H9 (cell line): ENCODE measurements at regions not wholly inside any gene's neighbourhood (a gene's known extent, or its start where the extent isn't known, plus 50 kb on each side); places are given as distances from the start of the nearest gene placed in this dataset.

ENCODE experiments used
- DNase-seq: peaks from one replicate; pipeline ENCODE4 v3.0.0-alpha.2; 2017
- H2AFZ ChIP-seq: one replicate; pipeline ENCODE4 v1.6.1; 2013; ENCODE audit warnings: mild to moderate bottlenecking, low read length, control low read depth, moderate library complexity
- H2AK5ac ChIP-seq: 2 replicates; pipeline ENCODE4 v1.6.1; 2013; ENCODE audit warnings: low read length, control low read depth, mixed read lengths; ENCODE audit not compliant: insufficient read length
- H2BK120ac ChIP-seq: one replicate; pipeline ENCODE4 v1.6.1; 2013; ENCODE audit warnings: low read depth, mild to moderate bottlenecking, low read length, control low read depth, inconsistent platforms; ENCODE audit not compliant: poor library complexity, severe bottlenecking
- H2BK12ac ChIP-seq: 2 replicates; pipeline ENCODE4 v1.6.1; 2013; ENCODE audit warnings: low read length, control low read depth, mixed read lengths, low read depth; ENCODE audit not compliant: insufficient read length
- H2BK15ac ChIP-seq: 2 replicates; pipeline ENCODE4 v1.6.1; 2013; ENCODE audit warnings: low read depth, low read length, control low read depth
- H2BK20ac ChIP-seq: one replicate; pipeline ENCODE4 v1.6.1; 2013; ENCODE audit warnings: low read depth, mild to moderate bottlenecking, low read length, control low read depth, inconsistent platforms; ENCODE audit not compliant: poor library complexity, severe bottlenecking
- H2BK5ac ChIP-seq: 2 replicates; pipeline ENCODE4 v1.6.1; 2013; ENCODE audit warnings: low read length, control low read depth, mixed read lengths; ENCODE audit not compliant: insufficient read length
- H3K14ac ChIP-seq: 2 replicates; pipeline ENCODE4 v1.6.1; 2013; ENCODE audit warnings: low read length, control low read depth; ENCODE audit not compliant: insufficient read depth
- H3K18ac ChIP-seq: 2 replicates; pipeline ENCODE4 v1.6.1; 2013; ENCODE audit warnings: low read depth, mild to moderate bottlenecking, mixed read lengths, low read length, control low read depth; ENCODE audit not compliant: insufficient read length
- H3K23ac ChIP-seq: 2 replicates; pipeline ENCODE4 v1.6.1; 2013; ENCODE audit warnings: low read length, control low read depth, mixed read lengths, low read depth; ENCODE audit not compliant: insufficient read length
- H3K23me2 ChIP-seq: 2 replicates; pipeline ENCODE4 v1.6.1; 2013; ENCODE audit warnings: low read depth, mild to moderate bottlenecking, mixed read lengths, low read length, control low read depth; ENCODE audit not compliant: insufficient read length, poor library complexity, severe bottlenecking
- H3K27ac ChIP-seq: 2 replicates; pipeline ENCODE4 v1.5.1; 2013; ENCODE audit warnings: low read length, control low read depth, mixed read lengths, low read depth; ENCODE audit not compliant: insufficient read length
- H3K27me3 ChIP-seq: 2 replicates; pipeline ENCODE4 v1.6.1; 2013; ENCODE audit warnings: low read length, control low read depth, inconsistent platforms; ENCODE audit not compliant: insufficient read depth
- H3K4ac ChIP-seq: 2 replicates; pipeline ENCODE4 v1.6.1; 2013; ENCODE audit warnings: low read depth, mild to moderate bottlenecking, control low read depth, inconsistent platforms, low read length, moderate library complexity
- H3K4me1 ChIP-seq: 2 replicates; pipeline ENCODE4 v1.6.1; 2013; ENCODE audit warnings: low read length, control low read depth, inconsistent platforms; ENCODE audit not compliant: insufficient read depth
- H3K4me2 ChIP-seq: 2 replicates; pipeline ENCODE4 v1.6.1; 2013; ENCODE audit warnings: low read length, control low read depth, mixed read lengths; ENCODE audit not compliant: insufficient read length, insufficient read depth
- H3K56ac ChIP-seq: 2 replicates; pipeline ENCODE4 v1.6.1; 2013; ENCODE audit warnings: low read depth, mild to moderate bottlenecking, mixed read lengths, low read length, control low read depth; ENCODE audit not compliant: insufficient read length
- H3K79me1 ChIP-seq: 2 replicates; pipeline ENCODE4 v1.6.1; 2013; ENCODE audit warnings: low read depth, mild to moderate bottlenecking, moderate library complexity, low read length, control low read depth, inconsistent platforms; ENCODE audit not compliant: insufficient read depth, poor library complexity, severe bottlenecking
- H3K79me2 ChIP-seq: 2 replicates; pipeline ENCODE4 v1.6.1; 2013; ENCODE audit warnings: low read length, control low read depth, inconsistent platforms; ENCODE audit not compliant: insufficient read depth
- H3K9ac ChIP-seq: 2 replicates; pipeline ENCODE4 v1.6.1; 2013; ENCODE audit warnings: low read length, control low read depth, mixed read lengths; ENCODE audit not compliant: insufficient read length; ENCODE audit errors: extremely low read depth
- H3K9me3 ChIP-seq: one replicate; pipeline ENCODE4 v1.6.1; 2013; ENCODE audit warnings: low read depth, low read length, inconsistent platforms; ENCODE audit not compliant: control insufficient read depth
- H3T11ph ChIP-seq: one replicate; pipeline ENCODE4 v1.6.1; 2013; ENCODE audit warnings: mild to moderate bottlenecking, low read length, control low read depth, inconsistent platforms
- H4K20me1 ChIP-seq: one replicate; pipeline ENCODE4 v1.6.1; 2013; ENCODE audit not compliant: control insufficient read depth, insufficient read length, insufficient read depth
- H4K5ac ChIP-seq: 2 replicates; pipeline ENCODE4 v1.6.1; 2013; ENCODE audit warnings: low read depth, mild to moderate bottlenecking, mixed read lengths, low read length, control low read depth; ENCODE audit not compliant: insufficient read length
- H4K8ac ChIP-seq: replicated peaks from 2 replicates; pipeline ENCODE4 v1.6.1; 2013; ENCODE audit warnings: low read length, control low read depth, mixed read lengths, low read depth; ENCODE audit not compliant: insufficient read length
- H4K91ac ChIP-seq: 2 replicates; pipeline ENCODE4 v1.6.1; 2013; ENCODE audit warnings: low read depth, mild to moderate bottlenecking, moderate library complexity, mixed read lengths, low read length, control low read depth; ENCODE audit not compliant: insufficient read length
- H3K27ac Mint-ChIP-seq, 3 experiments: 2 replicates in 2 of 3; 3 replicates in 1 of 3; pipeline ENCODE4 v1.8.0; 2020 to 2021; ENCODE audit warnings: mixed read lengths in 3 of 3, mild to moderate bottlenecking in 1 of 3, moderate library complexity in 1 of 3
- H3K27me3 Mint-ChIP-seq: 2 replicates; pipeline ENCODE4 v1.8.0; 2021; ENCODE audit warnings: low read depth, mild to moderate bottlenecking, moderate library complexity, mixed read lengths
- H3K36me3 Mint-ChIP-seq, 3 experiments: 2 replicates in 2 of 3; 3 replicates in 1 of 3; pipeline ENCODE4 v1.8.0; 2020 to 2021; ENCODE audit warnings: low read depth in 3 of 3, mixed read lengths in 3 of 3; ENCODE audit not compliant: insufficient read depth in 1 of 3
- H3K4me1 Mint-ChIP-seq, 2 experiments: 2 replicates each; pipeline ENCODE4 v1.8.0; 2020; ENCODE audit warnings: mixed read lengths in 2 of 2
- H3K4me3 Mint-ChIP-seq, 2 experiments: 2 replicates in 1 of 2; 3 replicates in 1 of 2; pipeline ENCODE4 v1.8.0; 2020 to 2021; ENCODE audit warnings: mild to moderate bottlenecking in 2 of 2, mixed read lengths in 2 of 2, moderate library complexity in 1 of 2
- H3K9me3 Mint-ChIP-seq, 2 experiments: 2 replicates in 1 of 2; 3 replicates in 1 of 2; pipeline ENCODE4 v1.8.0; 2020; ENCODE audit warnings: mild to moderate bottlenecking in 2 of 2, mixed read lengths in 2 of 2, moderate library complexity in 1 of 2
- WGBS: extraction: QIAGEN DNeasy Blood & Tissue Kit; methylation state at CpG from one replicate; pipeline ENCODE4 v1.1.7; 2013; ENCODE audit warnings: missing lambda C conversion rate, low lambda C conversion rate, mixed read lengths; ENCODE audit not compliant: insufficient read length; ENCODE audit errors: extremely low coverage; 5-methylcytosine and 5-hydroxymethylcytosine counted together
- TF ChIP-seq, protein P1 (sequence below): fragments of 200-600 bp; sonication (generic); conservative IDR thresholded peaks from 3 replicates; pipeline ENCODE4 v1.8.0; 2021; ENCODE audit warnings: antibody characterized with exemption, mild to moderate bottlenecking

DNA sequence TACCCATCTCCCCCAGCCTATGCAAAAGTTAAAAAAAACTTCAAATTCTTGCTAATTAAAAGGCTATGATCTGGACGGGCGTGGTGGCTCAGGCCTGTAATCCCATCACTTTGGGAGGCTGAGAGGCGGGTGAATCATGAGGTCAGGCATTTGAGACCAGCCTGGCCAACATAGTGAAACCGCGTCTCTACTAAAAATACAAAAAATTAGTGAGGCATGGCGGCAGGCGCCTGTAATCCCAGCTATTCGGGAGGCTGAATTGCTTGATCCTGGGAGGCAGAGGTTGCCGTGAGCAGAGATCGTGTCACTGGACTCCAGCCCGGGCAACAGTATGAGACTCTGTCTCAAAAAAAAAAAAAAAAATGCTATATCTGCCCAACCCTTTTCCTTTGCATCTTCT, 925.4 kb downstream of the GALC start:
- Mint-ChIP-seq H3K4me3 (no peak overlapping the region), H3K4me1 (no peaks in the 10 kb centered on the region), H3K27ac (no peak overlapping the region), H3K36me3 (no peaks in the 10 kb centered on the region), H3K27me3 (no peaks in the 10 kb centered on the region), H3K9me3 (no peaks in the 10 kb centered on the region)
- Histone ChIP-seq H3K9me3 (no peaks in the 10 kb centered on the region), H3K27me3 (no peaks in the 10 kb centered on the region), H3K27ac (no peak overlapping the region), H4K91ac (no peak overlapping the region), H3K23ac (no peak overlapping the region), H3K14ac (no peak overlapping the region), H3K4ac (no peak overlapping the region), H2BK15ac (no peak overlapping the region), H4K8ac (no peak overlapping the region), H2AK5ac (no peak overlapping the region), H3K9ac (no peak overlapping the region), H3K79me2 (no peaks in the 10 kb centered on the region), H4K5ac (no peak overlapping the region), H4K20me1 (no peaks in the 10 kb centered on the region), H3K4me2 (no peak overlapping the region), H3K23me2 (no peaks in the 10 kb centered on the region), H2BK12ac (no peak overlapping the region), H3K18ac (no peak overlapping the region), H3T11ph (no peak overlapping the region), H3K56ac (no peak overlapping the region), H2BK120ac (no peak overlapping the region), H2AFZ (no peak overlapping the region), H3K4me1 (no peaks in the 10 kb centered on the region), H3K79me1 (no peaks in the 10 kb centered on the region), H2BK20ac (no peak overlapping the region), H2BK5ac (no peak overlapping the region)
- TF ChIP-seq, protein P1, sequence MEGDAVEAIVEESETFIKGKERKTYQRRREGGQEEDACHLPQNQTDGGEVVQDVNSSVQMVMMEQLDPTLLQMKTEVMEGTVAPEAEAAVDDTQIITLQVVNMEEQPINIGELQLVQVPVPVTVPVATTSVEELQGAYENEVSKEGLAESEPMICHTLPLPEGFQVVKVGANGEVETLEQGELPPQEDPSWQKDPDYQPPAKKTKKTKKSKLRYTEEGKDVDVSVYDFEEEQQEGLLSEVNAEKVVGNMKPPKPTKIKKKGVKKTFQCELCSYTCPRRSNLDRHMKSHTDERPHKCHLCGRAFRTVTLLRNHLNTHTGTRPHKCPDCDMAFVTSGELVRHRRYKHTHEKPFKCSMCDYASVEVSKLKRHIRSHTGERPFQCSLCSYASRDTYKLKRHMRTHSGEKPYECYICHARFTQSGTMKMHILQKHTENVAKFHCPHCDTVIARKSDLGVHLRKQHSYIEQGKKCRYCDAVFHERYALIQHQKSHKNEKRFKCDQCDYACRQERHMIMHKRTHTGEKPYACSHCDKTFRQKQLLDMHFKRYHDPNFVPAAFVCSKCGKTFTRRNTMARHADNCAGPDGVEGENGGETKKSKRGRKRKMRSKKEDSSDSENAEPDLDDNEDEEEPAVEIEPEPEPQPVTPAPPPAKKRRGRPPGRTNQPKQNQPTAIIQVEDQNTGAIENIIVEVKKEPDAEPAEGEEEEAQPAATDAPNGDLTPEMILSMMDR: no peak
- DNase-seq: no peak
- WGBS: no CpG with 5 or more reads among the region's 11 CpGs
